ENCODE measurements at regions not wholly inside any gene's neighbourhood (a gene's known extent, or its start where the extent isn't known, plus 50 kb on each side); places are given as distances from the start of the nearest gene placed in this dataset.

DNA sequence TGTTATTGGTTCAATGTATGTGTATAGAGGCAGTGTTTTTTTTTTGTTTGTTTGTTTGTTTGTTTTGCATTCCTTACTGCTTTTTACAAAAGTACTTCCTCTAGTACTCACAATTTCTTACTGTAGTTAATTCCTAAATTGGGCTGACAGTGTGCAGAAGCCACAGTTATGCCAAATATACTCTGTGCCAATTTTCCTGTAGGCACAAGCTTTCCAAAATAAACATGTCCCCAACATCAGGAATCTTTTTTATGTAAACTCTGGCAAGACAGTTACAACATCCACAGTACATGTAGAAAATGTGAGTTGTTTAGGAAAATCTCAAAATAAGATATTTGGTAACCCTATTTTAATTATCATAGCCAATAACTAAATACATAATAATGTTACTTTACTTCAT is 161.6 kb upstream of the TSLP start:
- TF ChIP-seq, protein P1, sequence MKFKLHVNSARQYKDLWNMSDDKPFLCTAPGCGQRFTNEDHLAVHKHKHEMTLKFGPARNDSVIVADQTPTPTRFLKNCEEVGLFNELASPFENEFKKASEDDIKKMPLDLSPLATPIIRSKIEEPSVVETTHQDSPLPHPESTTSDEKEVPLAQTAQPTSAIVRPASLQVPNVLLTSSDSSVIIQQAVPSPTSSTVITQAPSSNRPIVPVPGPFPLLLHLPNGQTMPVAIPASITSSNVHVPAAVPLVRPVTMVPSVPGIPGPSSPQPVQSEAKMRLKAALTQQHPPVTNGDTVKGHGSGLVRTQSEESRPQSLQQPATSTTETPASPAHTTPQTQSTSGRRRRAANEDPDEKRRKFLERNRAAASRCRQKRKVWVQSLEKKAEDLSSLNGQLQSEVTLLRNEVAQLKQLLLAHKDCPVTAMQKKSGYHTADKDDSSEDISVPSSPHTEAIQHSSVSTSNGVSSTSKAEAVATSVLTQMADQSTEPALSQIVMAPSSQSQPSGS (IDR thresholded peaks at IDR 0.05; ENCODE audit: low read length): no peak
- TF ChIP-seq ZNF274 (IDR thresholded peaks at IDR 0.05; ENCODE audit: borderline replicate concordance, extremely low read depth, low read length): no peak
- TF ChIP-seq PHF8 (conservative IDR thresholded peaks at IDR 0.05; ENCODE audit: low read depth, low read length): no peak
- no peak for TF ChIP-seq TEAD4 (IDR thresholded peaks at IDR 0.05; ENCODE audit: low read depth, low read length)
- TF ChIP-seq CTBP2 (IDR thresholded peaks at IDR 0.05; ENCODE audit: borderline replicate concordance, insufficient read depth, insufficient read length, low read length): no peak
- TF ChIP-seq, protein P2, sequence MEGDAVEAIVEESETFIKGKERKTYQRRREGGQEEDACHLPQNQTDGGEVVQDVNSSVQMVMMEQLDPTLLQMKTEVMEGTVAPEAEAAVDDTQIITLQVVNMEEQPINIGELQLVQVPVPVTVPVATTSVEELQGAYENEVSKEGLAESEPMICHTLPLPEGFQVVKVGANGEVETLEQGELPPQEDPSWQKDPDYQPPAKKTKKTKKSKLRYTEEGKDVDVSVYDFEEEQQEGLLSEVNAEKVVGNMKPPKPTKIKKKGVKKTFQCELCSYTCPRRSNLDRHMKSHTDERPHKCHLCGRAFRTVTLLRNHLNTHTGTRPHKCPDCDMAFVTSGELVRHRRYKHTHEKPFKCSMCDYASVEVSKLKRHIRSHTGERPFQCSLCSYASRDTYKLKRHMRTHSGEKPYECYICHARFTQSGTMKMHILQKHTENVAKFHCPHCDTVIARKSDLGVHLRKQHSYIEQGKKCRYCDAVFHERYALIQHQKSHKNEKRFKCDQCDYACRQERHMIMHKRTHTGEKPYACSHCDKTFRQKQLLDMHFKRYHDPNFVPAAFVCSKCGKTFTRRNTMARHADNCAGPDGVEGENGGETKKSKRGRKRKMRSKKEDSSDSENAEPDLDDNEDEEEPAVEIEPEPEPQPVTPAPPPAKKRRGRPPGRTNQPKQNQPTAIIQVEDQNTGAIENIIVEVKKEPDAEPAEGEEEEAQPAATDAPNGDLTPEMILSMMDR (IDR thresholded peaks at IDR 0.05; ENCODE audit: control extremely low read depth in 1 of 3, insufficient read depth in 1 of 3, low read depth in 1 of 3, low read length in 3 of 3): no peak
- TF ChIP-seq SP1 (IDR thresholded peaks at IDR 0.05; ENCODE audit: low read depth, low read length): no peak
- TF ChIP-seq RFX5 (IDR thresholded peaks at IDR 0.05; ENCODE audit: borderline replicate concordance, low read depth, low read length): no peak
- TF ChIP-seq EZH2 (IDR thresholded peaks at IDR 0.05; ENCODE audit: low read depth, low read length, severe bottlenecking): no peak
